ENCODE measurements at regions not wholly inside any gene's neighbourhood (a gene's known extent, or its start where the extent isn't known, plus 50 kb on each side); places are given as distances from the start of the nearest gene placed in this dataset.

- intact Hi-C loops (cut with DNase I) = no loop called here
Measured at GRCh38 chr2:57677296-57677695, 369.3 kb upstream of the VRK2 start.

DNA sequence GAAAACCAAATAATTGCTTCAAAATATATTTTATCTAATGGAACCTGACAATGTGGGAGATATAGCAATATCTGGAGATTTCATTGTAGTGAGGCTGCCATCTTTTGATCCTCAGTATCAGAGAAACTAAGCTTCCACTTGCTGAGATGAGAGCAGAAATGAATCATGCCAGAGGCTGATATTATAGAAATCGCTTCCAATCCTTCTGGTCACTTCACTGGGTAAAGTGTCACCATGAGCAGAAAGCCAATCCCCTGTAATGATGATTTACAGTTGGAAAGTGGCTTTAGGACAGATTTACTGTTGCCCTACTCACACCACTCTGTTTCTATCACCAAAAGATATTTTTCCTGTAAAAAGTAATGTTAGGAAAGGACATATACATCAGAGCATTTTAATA lies 365.0 kb upstream of the VRK2 start:
- Histone ChIP-seq H3K9me3 (no peaks in the 10 kb centered on the region), H3K27me3 (replicated peaks; ENCODE audit: insufficient read depth) (no peaks in the 10 kb centered on the region), H3K27ac (no peak overlapping the region), H3K4me3 (no peak overlapping the region), H3K36me3 (no peaks in the 10 kb centered on the region), H3K4me1 (replicated peaks) (no peaks in the 10 kb centered on the region)
- DNase-seq (ENCODE audit: low spot score) = no peak
- intact Hi-C loops (cut with DNase I) = no loop called here
- TF ChIP-seq CTCF (IDR thresholded peaks at IDR 0.05) = no peak
- 96% methylated on average over 1 of the region's 1 CpG for WGBS

More at GRCh38 chr2:57677296-57677695, 369.3 kb upstream of the VRK2 start:
- Histone ChIP-seq H3K36me3 (no peaks in the 10 kb centered on the region), H3K4me1 (replicated peaks) (no peaks in the 10 kb centered on the region), H3K27ac (no peak overlapping the region), H3K9me3 (no peaks in the 10 kb centered on the region), H3K4me3 (no peak overlapping the region), H3K27me3 (replicated peaks; ENCODE audit: insufficient read depth) (no peaks in the 10 kb centered on the region)
- DNase-seq (ENCODE audit: low spot score) = no peak
- TF ChIP-seq CTCF (IDR thresholded peaks at IDR 0.05) = no peak
- no peak for TF ChIP-seq POLR2AphosphoS5 (IDR thresholded peaks at IDR 0.05)
- TF ChIP-seq POLR2A (IDR thresholded peaks at IDR 0.05) = no peak

DNA sequence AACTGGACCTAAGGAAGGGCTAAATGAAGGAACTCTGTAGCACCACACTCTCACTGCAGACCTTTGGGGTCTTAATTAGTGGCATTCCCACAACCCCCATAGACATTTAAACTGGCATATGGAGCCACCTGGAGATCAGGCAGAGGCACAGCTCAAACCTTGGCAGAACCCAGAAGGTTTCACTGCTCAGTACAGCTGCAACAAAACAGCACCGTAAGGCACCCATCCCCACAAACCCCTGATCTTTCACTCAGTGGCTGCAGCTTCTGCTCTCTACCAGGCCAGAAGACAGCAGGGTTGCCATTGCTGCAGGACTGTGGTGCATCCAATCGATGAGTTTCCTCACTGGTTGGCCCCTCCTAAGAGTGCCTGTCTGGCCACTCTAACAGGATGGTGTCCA lies 361.6 kb upstream of the VRK2 start:
- TF ChIP-seq POLR2AphosphoS5 (IDR thresholded peaks at IDR 0.05) (no peak), POLR2A (IDR thresholded peaks at IDR 0.05) (no peak), CTCF (IDR thresholded peaks at IDR 0.05) (no peak)
- intact Hi-C loops (cut with DNase I) = no loop called here
- 91% methylated on average over 2 of the region's 2 CpGs for whole genome bisulfite sequencing

GRCh38 chr2:57692395-57692794 lies 354.2 kb upstream of the VRK2 start:
- Histone ChIP-seq H3K36me3 (no peaks in the 10 kb centered on the region), H3K4me3 (no peak overlapping the region), H3K9me3 (no peaks in the 10 kb centered on the region), H3K27ac (no peak overlapping the region), H3K27me3 (replicated peaks; ENCODE audit: insufficient read depth) (no peaks in the 10 kb centered on the region), H3K4me1 (replicated peaks) (no peaks in the 10 kb centered on the region)
- intact Hi-C loops (cut with DNase I) = no loop called here
- TF ChIP-seq CTCF (IDR thresholded peaks at IDR 0.05) = no peak
- DNase-seq (ENCODE audit: low spot score) = no peak

More for the DNA sequence above, 361.6 kb upstream of the VRK2 start:
- DNase-seq (ENCODE audit: low spot score) = no peak
- H3K4me3 ChIP-seq = no peak overlapping the region
- no peaks in the 10 kb centered on the region for H3K9me3 ChIP-seq
- H3K27me3 ChIP-seq (replicated peaks; ENCODE audit: insufficient read depth) = no peaks in the 10 kb centered on the region
- no peaks in the 10 kb centered on the region for H3K36me3 ChIP-seq
- no peaks in the 10 kb centered on the region for H3K4me1 ChIP-seq (replicated peaks)
- no peak overlapping the region for H3K27ac ChIP-seq

DNA sequence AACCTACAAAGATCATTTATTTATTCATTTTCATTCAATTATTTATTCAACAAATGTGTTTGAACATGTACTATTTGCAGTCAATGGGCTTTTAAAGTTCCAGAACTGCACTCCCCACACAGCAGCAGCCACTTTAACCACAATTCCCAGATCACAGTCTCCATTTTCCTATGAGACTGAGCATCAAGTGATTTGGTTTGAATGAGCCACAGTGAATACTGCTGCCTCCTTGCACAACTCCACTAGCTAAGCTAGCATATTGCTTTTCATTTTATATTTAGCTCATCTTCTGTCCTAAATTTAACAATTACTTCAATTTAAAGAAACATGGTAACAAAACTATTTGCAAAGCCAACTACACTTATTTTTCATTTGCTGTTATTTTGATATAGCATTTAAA lies 353.4 kb upstream of the VRK2 start:
- intact Hi-C loops (cut with DNase I) = no loop called here

More for the DNA sequence above, 353.4 kb upstream of the VRK2 start:
- H3K27me3 ChIP-seq (replicated peaks; ENCODE audit: insufficient read depth) = no peaks in the 10 kb centered on the region
- H3K4me1 ChIP-seq (replicated peaks) = no peaks in the 10 kb centered on the region
- no peak for TF ChIP-seq POLR2AphosphoS5 (IDR thresholded peaks at IDR 0.05)
- TF ChIP-seq CTCF (IDR thresholded peaks at IDR 0.05) = no peak
- TF ChIP-seq POLR2A (IDR thresholded peaks at IDR 0.05) = no peak
- no peaks in the 10 kb centered on the region for H3K9me3 ChIP-seq
- no peak overlapping the region for H3K4me3 ChIP-seq
- no peak for DNase-seq (ENCODE audit: low spot score)
- no peaks in the 10 kb centered on the region for H3K36me3 ChIP-seq
- H3K27ac ChIP-seq = no peak overlapping the region
